ENCODE measurements at regions not wholly inside any gene's neighbourhood (a gene's known extent, or its start where the extent isn't known, plus 50 kb on each side); places are given as distances from the start of the nearest gene placed in this dataset.
"Not testable (repeated sequence)": the region's sequence is repeated elsewhere in the genome, so short reads cannot be mapped to it uniquely, and the experiment has no call there.

- TF ChIP-seq SNAI2 (CRISPR knock-in tag; IDR thresholded peaks at IDR 0.05): no peak
- TF ChIP-seq ZNF565 (CRISPR knock-in tag; conservative IDR thresholded peaks at IDR 0.05; ENCODE audit: low read depth): no peak
- no peak for TF ChIP-seq ZNF70 (CRISPR knock-in tag; IDR thresholded peaks at IDR 0.05)
- TF ChIP-seq PATZ1 (CRISPR knock-in tag; IDR thresholded peaks at IDR 0.05; ENCODE audit: borderline replicate concordance): no peak
- no peak for TF ChIP-seq ISL1 (CRISPR knock-in tag; IDR thresholded peaks at IDR 0.05)
- TF ChIP-seq ZFP30 (CRISPR knock-in tag; IDR thresholded peaks at IDR 0.05): no peak
- no peak for TF ChIP-seq TOX (CRISPR knock-in tag; IDR thresholded peaks at IDR 0.05; ENCODE audit: borderline replicate concordance)
- TF ChIP-seq RARB (CRISPR knock-in tag; IDR thresholded peaks at IDR 0.05): no peak
- no peak for TF ChIP-seq BACH2 (CRISPR knock-in tag; IDR thresholded peaks at IDR 0.05; ENCODE audit: borderline replicate concordance)
Observed at GRCh38 chr1:30461640-30462039, 261.7 kb downstream of the MATN1 start (continued).

- TF ChIP-seq POU6F1 (CRISPR knock-in tag; IDR thresholded peaks at IDR 0.05; ENCODE audit: borderline replicate concordance, low read depth) (no peak), TCF4 (CRISPR knock-in tag; IDR thresholded peaks at IDR 0.05; ENCODE audit: borderline replicate concordance) (no peak), ESRRG (CRISPR knock-in tag; IDR thresholded peaks at IDR 0.05) (no peak), PPARA (CRISPR knock-in tag; IDR thresholded peaks at IDR 0.05; ENCODE audit: borderline replicate concordance) (no peak), CSRNP3 (CRISPR knock-in tag; IDR thresholded peaks at IDR 0.05) (no peak), ISL1 (CRISPR knock-in tag; IDR thresholded peaks at IDR 0.05) (no peak), CSDC2 (CRISPR knock-in tag; IDR thresholded peaks at IDR 0.05) (no peak), SNAI2 (CRISPR knock-in tag; IDR thresholded peaks at IDR 0.05) (no peak)
- no peak for ATAC-seq
Observed at GRCh38 chr1:30460661-30461060, 262.7 kb downstream of the MATN1 start.

GRCh38 chr1:30458730-30459485 lies 264.5 kb downstream of the MATN1 start:
- not testable (repeated sequence) for ATAC-seq

- TF ChIP-seq CSDC2 (CRISPR knock-in tag; IDR thresholded peaks at IDR 0.05) (no peak), BACH2 (CRISPR knock-in tag; IDR thresholded peaks at IDR 0.05; ENCODE audit: borderline replicate concordance) (no peak), ZFP30 (CRISPR knock-in tag; IDR thresholded peaks at IDR 0.05) (no peak), PPARA (CRISPR knock-in tag; IDR thresholded peaks at IDR 0.05; ENCODE audit: borderline replicate concordance) (no peak)
- no peak for ATAC-seq
Observed at GRCh38 chr1:30452925-30453324, 270.5 kb downstream of the MATN1 start.

- TF ChIP-seq POU6F1 (CRISPR knock-in tag; IDR thresholded peaks at IDR 0.05; ENCODE audit: borderline replicate concordance, low read depth) (no peak), RARB (CRISPR knock-in tag; IDR thresholded peaks at IDR 0.05) (no peak), TSHZ2 (CRISPR knock-in tag; IDR thresholded peaks at IDR 0.05) (no peak), ZNF70 (CRISPR knock-in tag; IDR thresholded peaks at IDR 0.05) (no peak), ARNTL (CRISPR knock-in tag; IDR thresholded peaks at IDR 0.05; ENCODE audit: borderline replicate concordance, low read depth) (no peak), ZFP30 (CRISPR knock-in tag; IDR thresholded peaks at IDR 0.05) (no peak), BACH2 (CRISPR knock-in tag; IDR thresholded peaks at IDR 0.05; ENCODE audit: borderline replicate concordance) (no peak), OSR1 (CRISPR knock-in tag; IDR thresholded peaks at IDR 0.05) (no peak), TOX (CRISPR knock-in tag; IDR thresholded peaks at IDR 0.05; ENCODE audit: borderline replicate concordance) (no peak)
- no peak for ATAC-seq
Observed at GRCh38 chr1:30452170-30452569, 271.2 kb downstream of the MATN1 start.
